ENCODE measurements at regions not wholly inside any gene's neighbourhood (a gene's known extent, or its start where the extent isn't known, plus 50 kb on each side); places are given as distances from the start of the nearest gene placed in this dataset.

DNA sequence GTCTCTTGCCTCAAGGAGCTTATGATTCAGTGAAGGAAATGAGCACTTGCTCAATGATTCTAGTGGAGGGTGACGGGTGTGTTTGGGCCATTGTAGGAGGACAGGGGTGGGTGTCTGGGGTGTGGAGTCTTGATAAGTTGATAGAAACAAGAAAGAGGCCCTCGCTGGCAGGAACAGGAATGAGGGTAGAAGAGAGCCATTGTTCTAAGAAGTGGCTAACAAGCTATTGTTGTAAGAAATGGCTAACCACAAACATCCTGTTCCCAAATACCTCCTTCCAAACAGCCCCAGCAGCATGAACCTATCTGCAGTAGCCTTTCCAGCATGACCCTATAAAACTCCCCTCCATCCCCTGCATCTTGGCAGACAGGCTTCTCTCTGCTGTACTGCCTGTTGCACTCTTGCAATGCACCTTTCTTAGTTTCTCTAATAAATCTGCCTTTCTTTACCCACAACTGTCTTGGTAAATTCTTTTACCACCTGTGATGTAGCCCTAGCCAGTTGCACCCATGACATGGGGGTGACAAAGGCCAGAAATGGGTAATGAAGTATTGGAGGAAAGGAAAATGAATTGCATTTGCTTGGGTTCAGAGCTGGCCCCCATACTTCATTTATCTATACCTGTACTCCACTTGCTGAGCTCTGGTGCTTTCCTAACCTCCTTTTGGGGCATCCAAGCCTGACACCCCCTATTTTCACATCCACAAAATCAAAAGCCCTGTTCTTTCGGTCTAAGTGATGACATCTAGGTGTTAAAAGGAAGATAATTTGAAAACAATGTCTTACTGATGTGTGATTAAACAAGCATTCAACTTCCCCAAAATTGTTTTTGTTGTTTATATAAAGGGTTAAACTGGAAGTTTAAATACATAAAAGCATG lies 389.1 kb downstream of the GRIN2B start:
- DNase-seq = no peak

DNA sequence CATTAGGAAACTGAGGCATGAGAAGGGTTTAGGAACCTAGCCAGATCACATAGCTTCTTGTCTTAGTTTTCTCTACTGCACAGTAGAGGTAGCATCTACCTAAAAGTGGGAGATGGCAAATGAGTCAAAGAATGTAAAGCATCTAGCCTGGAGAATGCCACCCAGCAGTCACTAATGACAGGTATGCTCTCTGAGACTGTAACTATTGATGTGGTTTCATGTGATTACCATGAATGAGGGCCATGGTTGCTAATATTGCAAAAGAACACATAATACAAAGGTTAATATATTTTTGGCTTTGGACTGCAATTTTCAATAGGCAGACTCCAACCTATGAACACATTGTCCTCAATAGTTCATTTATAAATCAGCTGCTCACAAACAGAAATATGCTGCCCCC lies 389.9 kb downstream of the GRIN2B start:
- DNase-seq = no peak

DNA sequence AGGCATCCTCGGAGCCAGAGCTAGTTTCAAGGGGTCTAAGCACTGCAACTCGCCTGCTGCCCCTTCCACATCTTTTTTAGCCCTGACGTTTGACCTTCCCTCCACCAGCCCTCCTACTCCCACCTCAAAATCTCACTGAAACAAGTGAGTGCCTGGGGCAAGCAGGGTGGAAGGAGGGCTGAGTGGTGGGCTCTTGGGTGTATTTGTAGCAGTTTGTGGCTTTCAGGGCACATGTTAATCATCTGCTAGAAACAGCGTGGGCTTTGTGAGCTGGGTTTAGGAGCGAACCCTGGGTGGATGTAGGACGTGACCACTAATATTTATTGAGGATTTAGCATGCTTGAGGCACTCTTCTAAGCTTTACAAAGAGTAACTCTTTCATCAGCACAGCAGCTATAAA lies 390.3 kb downstream of the GRIN2B start:
- no peak for DNase-seq

DNA sequence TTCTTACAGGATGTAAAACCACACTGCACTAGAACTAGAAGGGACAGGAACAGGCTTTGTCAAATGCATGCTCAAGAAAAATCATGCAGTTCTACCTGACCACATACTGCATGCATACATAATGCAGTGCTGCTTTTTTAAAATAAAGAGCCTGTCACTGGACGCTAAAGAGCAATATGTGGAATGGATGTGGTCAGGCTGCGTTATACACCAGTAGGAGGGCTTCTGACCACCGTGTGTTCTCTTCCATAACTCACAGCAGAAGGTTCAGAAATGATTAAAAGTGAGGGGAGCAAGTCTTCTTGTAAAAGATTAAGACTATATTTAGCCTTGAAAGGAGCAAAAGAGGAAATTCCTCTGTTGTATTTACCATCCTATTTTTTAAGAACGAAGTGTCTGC lies 392.0 kb downstream of the EMP1 start:
- no peak for DNase-seq

DNA sequence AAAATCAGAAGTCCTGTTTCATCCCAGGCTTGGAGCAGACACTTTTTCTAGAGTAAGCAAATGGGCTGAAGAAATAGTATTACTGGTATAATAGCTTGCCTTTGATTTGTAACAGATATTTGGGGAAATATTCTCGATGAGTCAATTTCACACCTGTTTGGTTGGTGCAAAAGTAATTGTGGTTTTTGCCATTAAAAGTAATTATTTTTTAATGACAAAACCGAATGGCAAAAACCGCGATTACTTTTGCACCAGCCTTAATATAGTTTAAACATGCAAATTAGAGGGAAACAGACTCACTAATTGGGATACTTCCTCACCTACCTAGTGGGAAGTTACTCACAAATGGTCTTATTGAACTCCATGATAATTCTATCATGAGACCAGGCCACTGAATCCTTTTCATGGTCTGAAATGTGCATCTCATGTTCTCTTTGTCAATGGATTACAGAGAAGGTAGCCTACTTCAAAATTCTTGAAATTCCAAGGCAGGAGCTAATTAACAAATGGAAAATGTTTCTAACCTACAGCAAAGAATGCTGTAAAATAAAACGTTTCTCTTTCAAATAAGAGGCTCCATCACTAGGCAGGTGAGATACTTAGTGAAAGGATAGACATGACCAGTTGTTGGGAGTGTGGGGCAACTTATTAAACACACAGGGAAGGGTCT lies 391.3 kb downstream of the EMP1 start:
- no peak for DNase-seq

DNA sequence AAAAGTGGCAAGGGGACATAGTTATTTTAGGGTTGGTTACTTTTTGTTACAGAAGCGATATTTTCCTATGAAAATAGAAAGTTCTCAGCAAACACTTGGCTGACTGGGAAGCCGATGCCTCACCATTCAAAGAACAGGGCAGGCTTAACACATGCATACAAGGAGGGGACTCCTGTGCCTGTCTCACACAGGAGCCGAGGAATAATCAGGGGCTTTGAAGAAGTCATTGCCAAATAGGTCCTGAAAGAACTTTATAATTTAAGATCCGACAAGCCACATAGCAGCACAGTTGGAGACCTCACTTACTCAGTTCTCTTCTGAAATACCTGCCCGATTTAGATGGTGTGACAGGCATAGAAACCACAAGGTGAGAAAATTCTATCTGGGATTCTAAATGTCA lies 389.8 kb downstream of the EMP1 start:
- no peak for DNase-seq

DNA sequence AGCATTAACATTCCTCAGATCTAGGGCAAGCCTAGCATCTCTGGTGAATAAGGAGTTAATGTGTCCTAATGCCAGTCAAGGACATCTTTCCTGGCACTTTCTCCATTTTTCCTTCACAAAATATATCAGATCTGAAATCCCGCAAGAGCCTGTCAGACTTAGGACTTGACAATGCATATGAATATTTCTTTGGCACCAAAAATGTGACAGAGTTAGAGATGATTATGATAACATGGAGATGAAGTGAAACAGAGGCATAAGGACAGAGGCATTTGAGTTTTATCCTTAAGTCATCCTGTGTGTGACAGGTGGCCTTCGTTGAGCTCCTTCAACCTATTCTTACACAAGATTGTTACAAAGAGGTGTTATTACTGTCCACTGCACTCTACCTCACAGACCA lies 388.0 kb downstream of the EMP1 start:
- no peak for DNase-seq

DNA sequence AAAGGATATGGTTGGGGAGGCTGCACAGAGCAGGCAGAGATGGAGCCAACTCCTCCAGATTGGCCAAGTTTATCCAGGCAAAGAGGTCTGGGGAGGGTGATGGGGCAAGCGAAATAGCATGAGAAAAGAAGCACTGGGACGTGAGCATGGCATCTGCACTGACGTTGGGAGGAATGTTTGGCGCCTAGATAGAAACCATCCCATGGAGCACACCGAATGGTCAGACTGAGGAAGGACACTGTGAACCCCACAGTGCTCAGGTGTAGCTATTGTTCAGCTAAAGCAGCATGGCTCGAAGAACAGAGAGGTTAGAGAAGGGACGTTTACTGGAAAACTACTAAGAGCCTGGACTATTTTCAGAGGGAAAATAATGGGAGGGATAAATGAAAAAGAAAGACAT lies 387.1 kb downstream of the EMP1 start:
- DNase-seq = no peak

DNA sequence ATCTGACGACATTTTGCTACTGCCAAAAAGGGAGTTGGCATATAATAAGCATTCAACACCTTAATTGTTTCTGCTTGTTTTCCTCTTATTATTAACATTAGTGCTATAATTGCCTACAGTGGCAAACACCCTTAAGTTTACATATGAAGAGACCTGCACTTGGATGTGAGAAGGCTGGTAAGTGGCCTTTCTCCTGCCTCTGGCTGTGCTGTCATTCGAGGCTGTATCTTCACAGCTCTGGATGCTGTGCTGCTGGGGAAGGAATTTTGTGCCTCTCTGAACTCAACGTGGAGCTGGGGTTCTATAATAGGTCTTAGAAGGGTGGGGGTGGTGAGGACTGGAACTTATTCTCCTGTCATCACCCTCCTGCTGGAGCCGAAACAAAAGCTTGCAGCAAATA lies 385.9 kb downstream of the EMP1 start:
- DNase-seq = no peak

DNA sequence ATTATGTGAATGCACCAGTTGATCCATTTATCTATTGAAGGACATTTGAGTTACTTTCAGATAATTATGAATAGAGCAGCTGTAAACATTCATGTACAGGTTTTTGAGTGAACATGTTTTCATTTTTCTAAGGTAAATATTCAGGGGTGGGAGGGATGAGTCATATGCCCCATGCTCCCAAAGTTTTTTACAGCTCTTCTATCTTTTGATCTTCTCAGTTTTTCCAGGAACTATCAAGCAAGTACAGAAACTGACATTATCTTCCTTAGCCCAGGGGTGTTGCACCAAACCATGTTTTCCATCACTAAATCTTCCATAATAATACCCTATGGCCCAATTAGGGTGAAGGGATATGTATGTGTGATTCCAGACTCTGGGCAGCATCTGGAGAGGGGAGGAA lies 384.5 kb downstream of the EMP1 start:
- DNase-seq = no peak

DNA sequence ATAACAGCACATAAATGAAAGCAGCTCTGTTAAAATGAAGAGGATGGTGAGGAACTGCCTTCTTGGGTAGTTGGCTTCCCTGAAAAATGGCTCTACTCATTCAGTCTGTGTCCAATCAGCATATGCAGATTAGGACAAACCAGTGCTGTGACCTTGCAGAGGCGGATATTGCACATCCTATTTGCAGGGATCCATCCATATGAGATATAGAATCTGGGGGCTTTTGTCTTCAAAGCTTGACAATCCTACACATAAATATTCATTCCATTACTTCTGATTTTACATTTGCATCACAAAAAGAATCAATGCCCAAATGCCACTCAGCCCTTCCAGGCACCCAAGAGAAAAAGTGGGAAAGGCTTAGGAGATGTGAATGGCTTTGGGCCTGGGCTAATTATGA lies 383.7 kb downstream of the EMP1 start:
- DNase-seq = no peak

DNA sequence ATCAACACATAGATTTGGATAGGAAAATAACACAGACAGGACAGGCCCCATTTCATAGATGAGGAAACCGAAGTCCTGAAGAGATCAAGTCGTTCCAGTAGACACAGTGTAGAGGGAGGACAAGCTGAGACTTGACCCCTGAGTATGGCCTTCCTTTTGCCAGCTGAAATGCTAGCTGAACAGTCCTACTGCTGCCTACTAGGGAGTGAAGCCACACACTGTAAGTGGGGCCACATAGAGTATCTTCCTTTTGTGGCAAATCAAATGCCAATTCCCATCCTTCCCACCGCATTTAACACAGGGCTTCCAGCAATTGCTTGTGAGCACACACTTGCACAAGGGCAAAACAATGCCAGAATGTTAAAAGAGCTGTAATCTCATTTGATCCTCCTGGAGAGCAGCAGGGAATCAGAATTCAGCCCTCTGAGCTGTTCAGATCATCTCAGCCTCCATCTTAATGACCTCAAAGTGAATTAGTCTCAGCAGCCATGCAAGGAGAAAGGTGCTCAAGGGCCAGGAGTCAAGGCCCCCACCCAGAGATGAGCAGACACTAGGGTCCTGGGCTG lies 380.5 kb downstream of the EMP1 start:
- no peak for DNase-seq

DNA sequence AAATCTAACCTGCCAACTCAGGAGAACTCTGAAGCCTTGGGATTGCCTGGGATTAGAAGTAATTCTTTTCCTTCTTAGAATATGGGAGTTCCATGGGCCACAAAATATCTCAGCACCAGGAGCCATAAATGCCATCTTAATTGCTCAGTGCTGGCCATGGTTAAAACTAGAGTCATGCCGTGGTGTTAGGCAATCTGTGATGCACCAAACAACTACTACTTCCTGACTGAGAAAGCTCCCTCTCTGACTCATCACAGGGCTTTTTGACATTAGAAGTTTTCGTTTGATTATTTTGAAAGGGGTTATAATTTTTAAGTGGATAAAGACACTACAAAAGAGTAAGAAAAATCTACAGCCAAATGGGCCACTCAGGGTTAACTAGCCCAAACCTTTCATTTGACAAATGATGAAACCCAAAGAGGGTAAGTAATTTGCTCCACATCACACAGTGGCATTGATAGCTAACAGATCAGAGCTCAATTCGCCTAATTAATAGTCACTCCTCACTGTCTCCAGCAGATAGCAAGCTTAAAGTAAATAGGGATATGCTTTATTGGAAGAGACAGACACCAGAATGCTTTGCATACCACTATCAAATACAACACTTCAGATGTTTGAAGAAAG lies 377.3 kb downstream of the EMP1 start:
- DNase-seq = no peak

DNA sequence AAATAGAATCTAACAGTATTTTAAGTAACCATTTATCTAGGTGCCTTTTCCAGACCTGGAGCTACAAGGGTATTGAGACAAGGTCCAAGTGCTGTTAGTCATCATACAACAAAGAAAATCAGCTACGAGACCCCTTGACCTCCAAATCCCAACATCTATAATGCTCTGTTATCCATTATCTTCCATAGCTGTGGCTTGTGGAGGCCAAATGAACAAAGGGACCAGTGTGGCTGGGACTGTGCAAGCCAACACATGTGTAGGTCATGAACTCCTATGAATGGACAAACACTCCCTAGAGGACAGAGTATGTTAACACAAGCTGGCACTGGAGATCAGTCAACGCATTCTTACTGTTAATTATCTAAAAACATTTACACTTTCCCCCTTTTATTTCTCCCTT lies 374.5 kb downstream of the EMP1 start:
- DNase-seq = no peak

DNA sequence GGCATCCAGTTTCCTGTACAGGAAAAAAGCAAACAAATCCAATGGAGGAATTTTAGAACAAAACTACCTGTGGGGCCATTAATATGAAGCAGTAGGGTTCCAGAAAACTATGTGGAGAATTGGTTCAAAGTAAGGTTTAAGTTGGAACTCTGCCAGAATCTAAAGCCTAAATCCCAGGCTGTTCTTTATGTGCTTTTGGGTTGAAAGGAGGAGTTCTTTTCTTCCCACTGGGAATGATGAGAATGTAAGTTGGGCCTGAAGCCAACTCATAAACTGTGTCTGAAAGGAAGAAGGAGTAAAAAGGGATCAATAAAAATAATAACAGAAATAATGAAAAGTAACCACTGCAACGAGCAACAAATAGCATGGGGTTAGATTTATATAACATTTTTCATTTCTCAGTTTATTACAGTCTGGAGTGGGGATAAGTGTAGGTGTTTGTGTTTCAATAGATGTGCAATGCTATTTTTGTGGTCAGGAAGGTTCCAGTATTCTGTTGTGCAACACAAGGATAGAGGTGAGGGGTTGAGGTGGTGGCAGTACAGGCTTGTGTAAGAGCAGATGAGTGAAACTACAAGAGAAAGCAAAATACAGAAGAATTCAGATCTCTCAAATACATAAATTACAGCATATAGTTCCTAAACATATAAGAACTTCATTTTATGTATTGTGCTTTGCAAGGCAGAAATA lies 373.6 kb downstream of the EMP1 start:
- no peak for DNase-seq

DNA sequence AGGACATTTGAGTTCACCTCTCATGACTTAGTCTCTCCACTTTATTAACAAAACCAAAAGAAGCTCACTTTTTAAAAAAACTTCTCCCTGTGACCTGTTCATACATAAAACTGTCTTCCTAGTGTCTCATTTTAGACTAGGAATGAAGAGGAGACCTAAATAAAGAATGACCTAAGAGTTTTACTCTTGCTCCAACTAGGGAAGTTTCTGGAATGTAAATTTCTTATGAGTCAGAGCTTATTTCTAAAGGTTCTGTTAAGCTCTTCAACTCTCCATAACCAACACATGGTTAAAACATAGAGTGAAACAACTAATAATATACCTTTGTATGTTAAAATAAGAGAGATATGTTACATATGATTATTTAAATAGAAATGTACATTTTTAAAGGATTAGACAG lies 369.8 kb downstream of the EMP1 start:
- no peak for DNase-seq

DNA sequence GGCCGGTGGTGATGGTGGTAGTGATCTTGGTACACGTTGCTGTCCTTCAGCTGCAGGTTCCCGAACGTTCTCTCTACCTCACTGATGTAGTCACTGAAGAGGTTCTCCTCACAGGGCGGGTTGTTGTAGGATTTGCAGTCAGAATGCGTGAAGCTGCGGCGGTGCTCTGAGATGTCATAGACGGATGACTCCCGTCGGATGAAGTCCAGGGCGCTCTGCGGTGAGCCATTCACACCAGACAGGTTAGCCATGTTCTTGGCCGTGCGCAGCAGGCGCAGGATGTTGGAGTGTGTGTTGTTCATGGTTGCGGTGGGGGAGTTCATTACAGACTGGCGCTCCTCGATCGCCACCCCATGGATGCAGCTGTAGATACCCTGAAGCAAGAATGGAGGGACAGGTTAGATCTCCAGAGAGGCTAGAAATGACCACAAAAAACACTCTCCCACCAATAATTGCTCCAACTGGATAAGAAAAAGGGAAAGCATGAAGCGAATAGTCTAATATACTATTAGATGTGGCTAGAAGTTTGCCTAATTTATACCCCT lies 367.8 kb downstream of the EMP1 start:
- no peak for DNase-seq

DNA sequence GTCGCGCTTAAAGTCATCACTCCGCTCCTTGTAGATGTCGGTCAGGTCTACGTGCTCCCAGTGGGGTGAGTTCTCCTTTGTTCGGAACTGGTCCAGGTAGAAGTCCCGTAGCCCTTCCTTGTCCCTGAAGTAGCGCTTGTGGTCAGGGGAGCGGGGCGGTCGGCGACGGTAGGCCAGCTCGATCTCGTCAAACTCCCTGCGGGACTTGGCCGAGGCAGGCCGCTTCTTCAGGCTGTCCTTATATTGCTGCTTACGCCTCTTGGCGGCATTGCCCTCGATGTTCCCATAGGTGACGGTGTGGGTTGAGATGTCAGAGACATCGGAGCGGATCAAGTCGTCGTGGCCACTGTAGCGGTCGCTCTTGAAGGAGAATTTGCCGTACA lies 367.2 kb downstream of the EMP1 start:
- no peak for DNase-seq

DNA sequence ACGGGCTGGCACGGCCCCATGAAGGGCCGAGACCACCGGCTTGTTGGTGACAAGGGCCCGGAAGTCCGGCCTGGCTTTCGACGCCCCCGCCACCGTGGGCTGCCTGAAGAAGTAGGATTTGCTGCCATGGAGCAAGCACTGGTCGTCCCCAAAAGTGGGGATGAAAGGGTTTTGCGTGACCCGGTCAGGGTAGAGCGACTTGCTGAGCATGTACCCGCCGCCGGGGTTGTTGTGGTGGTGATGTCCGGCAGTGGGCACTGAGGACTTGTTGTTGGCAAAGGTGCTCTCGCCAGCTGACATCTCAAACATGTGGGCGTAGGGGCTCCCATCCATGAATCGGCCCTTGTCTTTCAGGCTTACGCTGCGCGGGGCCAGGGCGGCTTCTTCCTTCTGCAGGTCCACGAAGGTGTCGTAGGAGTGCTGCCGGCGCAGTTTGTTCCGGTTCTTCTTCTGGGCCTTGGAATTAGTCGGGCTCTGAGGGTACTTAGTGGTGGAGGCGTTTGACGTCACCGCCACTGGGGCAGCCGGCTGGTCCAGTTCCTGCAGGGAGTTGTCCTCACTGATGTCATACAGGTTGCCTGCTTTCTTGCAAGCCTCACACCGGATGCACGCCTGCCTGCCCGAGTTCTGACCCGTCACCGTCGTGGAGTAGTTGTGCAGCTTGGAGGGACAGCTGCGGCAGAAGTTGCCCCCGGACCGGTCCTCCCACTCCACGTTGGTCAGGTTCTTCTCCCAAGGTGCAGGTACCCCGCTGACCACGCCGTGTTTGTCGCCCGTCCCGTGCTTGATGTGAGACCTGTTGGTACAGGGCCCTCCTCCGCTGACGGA lies 366.6 kb downstream of the EMP1 start:
- no peak for DNase-seq

DNA sequence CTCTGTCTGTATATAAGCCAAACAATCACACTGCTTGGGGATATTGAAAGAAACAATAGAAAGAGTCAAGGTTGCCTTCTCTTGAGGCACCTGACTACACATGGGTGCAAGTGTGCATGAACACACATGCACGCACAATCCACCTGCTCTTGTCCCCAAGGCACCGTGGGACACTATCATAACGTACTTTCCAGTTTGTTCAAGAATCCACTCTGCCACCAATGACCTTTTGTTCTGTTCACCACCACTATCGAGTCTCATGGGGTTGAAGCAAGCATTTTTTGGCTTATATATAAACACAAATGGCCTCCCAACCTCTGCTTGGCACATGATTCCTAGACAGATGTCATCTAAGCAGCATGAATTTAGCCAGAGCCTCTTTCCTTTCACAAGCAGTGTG lies 365.4 kb downstream of the EMP1 start:
- DNase-seq = no peak

DNA sequence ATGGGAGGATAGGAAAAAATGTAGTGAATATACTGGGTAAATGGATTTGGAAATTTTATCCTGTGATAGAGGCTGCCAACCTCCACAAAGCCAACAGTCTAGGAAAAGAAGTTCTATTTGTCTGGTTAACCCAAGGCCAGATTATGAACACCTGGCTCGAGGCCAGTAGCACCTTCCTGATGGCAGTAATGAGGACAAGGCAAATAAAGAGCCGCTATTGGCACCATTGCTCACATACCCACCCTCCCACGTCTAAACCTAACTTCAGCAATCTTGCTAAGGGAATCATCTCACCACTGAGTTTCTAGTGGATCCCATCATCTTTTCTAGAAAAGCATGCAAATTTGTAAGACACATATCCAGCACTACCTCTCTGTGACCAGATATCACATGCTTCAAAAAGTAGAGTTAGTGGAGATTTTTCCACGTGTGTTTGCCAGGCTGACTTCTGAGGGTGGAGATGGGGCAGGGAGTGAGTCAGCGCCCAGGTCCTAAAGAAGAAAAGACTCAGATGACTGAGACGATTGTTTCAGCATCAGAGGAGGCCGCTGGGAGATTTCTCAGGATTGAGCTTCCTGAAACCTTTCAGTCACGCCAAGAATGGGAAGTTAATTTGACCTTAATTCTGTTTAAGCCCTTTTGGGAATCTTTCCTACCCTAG lies 362.9 kb downstream of the EMP1 start:
- DNase-seq = no peak

DNA sequence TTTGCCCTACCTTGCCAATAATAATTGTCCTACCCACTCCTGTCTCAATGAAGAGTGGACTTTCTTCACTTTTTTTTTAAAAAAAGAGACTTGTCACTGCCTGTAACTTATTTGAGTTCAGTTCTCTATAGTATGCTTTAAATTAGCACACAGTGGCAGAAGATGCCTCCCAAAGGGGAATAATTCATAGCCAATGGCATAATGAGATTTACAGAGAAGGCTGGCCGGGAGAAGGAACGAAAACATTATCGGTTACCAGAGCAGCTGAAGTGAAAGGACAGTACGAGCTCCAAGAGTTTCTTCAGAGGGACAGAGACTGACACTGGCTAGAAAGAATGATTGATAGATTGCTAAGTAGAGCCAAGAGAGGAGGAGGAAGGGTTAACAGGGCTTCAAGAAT lies 356.3 kb downstream of the EMP1 start:
- DNase-seq = no peak
